GM21381 (cell line): ENCODE measurements at regions not wholly inside any gene's neighbourhood (a gene's known extent, or its start where the extent isn't known, plus 50 kb on each side); places are given as distances from the start of the nearest gene placed in this dataset.

Source experiments
- ATAC-seq: cut with Tn5 transposase; IDR thresholded peaks from one replicate; pipeline ENCODE4 v1.9.1; 2021; ENCODE audit warnings: mild to moderate bottlenecking, moderate library complexity; ENCODE audit not compliant: unreplicated experiment

- no peak for ATAC-seq
Observed at GRCh38 chr9:38315085-38315595, 77.4 kb upstream of the ALDH1B1 start.

GRCh38 chr9:38313421-38313820 is 79.1 kb upstream of the ALDH1B1 start:
- no peak for ATAC-seq

GRCh38 chr9:38312406-38312805 is 80.1 kb upstream of the ALDH1B1 start:
- no peak for ATAC-seq

GRCh38 chr9:38311382-38312270 is 80.9 kb upstream of the ALDH1B1 start:
- ATAC-seq, result no peak

GRCh38 chr9:38309324-38310195 is 82.9 kb upstream of the ALDH1B1 start:
- ATAC-seq, result no peak

- no peak for ATAC-seq
Observed at GRCh38 chr9:38308136-38308535, 84.4 kb upstream of the ALDH1B1 start.

GRCh38 chr9:38306899-38307298 is 85.6 kb upstream of the ALDH1B1 start:
- no peak for ATAC-seq

GRCh38 chr9:38305582-38305981 is 86.9 kb upstream of the ALDH1B1 start:
- no peak for ATAC-seq

GRCh38 chr9:38301376-38302106 is 91.0 kb upstream of the ALDH1B1 start:
- no peak for ATAC-seq

GRCh38 chr9:38299856-38300255 is 92.6 kb upstream of the ALDH1B1 start:
- no peak for ATAC-seq

GRCh38 chr9:38298904-38299303 is 93.6 kb upstream of the ALDH1B1 start:
- ATAC-seq, result no peak

GRCh38 chr9:38298503-38298902 is 94.0 kb upstream of the ALDH1B1 start:
- no peak for ATAC-seq

GRCh38 chr9:38296807-38297206 is 95.7 kb upstream of the ALDH1B1 start:
- ATAC-seq, result no peak

- no peak for ATAC-seq
Observed at GRCh38 chr9:38295764-38296163, 96.7 kb upstream of the ALDH1B1 start.

GRCh38 chr9:38294220-38294960 is 98.1 kb upstream of the ALDH1B1 start:
- ATAC-seq, result no peak

- ATAC-seq, result no peak
Observed at GRCh38 chr9:38293022-38293421, 99.5 kb upstream of the ALDH1B1 start.

GRCh38 chr9:38292480-38292879 is 100.0 kb upstream of the ALDH1B1 start:
- no peak for ATAC-seq

- ATAC-seq, result no peak
Observed at GRCh38 chr9:38289866-38290245, 102.6 kb upstream of the ALDH1B1 start.

- ATAC-seq, result no peak
Observed at GRCh38 chr9:38289236-38289865, 103.2 kb upstream of the ALDH1B1 start.

GRCh38 chr9:38288502-38288901 is 104.0 kb upstream of the ALDH1B1 start:
- no peak for ATAC-seq
